Amygdala (tissue), 56 donors: ENCODE measurements at regions not wholly inside any gene's neighbourhood (a gene's known extent, or its start where the extent isn't known, plus 50 kb on each side); places are given as distances from the start of the nearest gene placed in this dataset.

Source experiments
- DNase-seq, 56 donors: peaks; one replicate each; lab custom pipeline; 2025; lab: John Stamatoyannopoulos, UW

- DNase-seq = no peak
These were observed 165.6 kb upstream of the SMAD3 start for GRCh38 chr15:66899555-66900350.

GRCh38 chr15:66900586-66901310 lies 164.7 kb upstream of the SMAD3 start:
- no peak for DNase-seq

GRCh38 chr15:66901336-66902100 lies 163.9 kb upstream of the SMAD3 start:
- no peak for DNase-seq

- no peak for DNase-seq
These were observed 160.2 kb upstream of the SMAD3 start for GRCh38 chr15:66905185-66905584.

GRCh38 chr15:66905954-66906353 lies 159.4 kb upstream of the SMAD3 start:
- DNase-seq = no peak

GRCh38 chr15:66906668-66907614 lies 158.5 kb upstream of the SMAD3 start:
- no peak for DNase-seq

- DNase-seq = peak in 40 of 56 donors; percentile 8 to 75 (median 33)
These were observed 157.3 kb upstream of the SMAD3 start for GRCh38 chr15:66907826-66908743.

GRCh38 chr15:66908744-66909095 lies 156.7 kb upstream of the SMAD3 start:
- DNase-seq = no peak

GRCh38 chr15:66909381-66909890 lies 156.0 kb upstream of the SMAD3 start:
- peak in 3 of 56 donors; percentile 22 to 34 (median 27) for DNase-seq

GRCh38 chr15:66911131-66911700 lies 154.2 kb upstream of the SMAD3 start:
- no peak for DNase-seq

GRCh38 chr15:66912001-66912400 lies 153.4 kb upstream of the SMAD3 start:
- peak in 2 of 56 donors; percentile 11 to 32 for DNase-seq

- peak in 1 of 56 donors; percentile 22 for DNase-seq
These were observed 153.0 kb upstream of the SMAD3 start for GRCh38 chr15:66912441-66912840.

GRCh38 chr15:66917904-66918448 lies 147.4 kb upstream of the SMAD3 start:
- no peak for DNase-seq

GRCh38 chr15:66919421-66919820 lies 146.0 kb upstream of the SMAD3 start:
- no peak for DNase-seq

- DNase-seq = peak in 10 of 56 donors; percentile 6 to 46 (median 18)
These were observed 144.0 kb upstream of the SMAD3 start for GRCh38 chr15:66921319-66921915.

- DNase-seq = no peak
These were observed 142.8 kb upstream of the SMAD3 start for GRCh38 chr15:66922608-66923007.

- DNase-seq = peak in 1 of 56 donors; percentile 22
These were observed 141.9 kb upstream of the SMAD3 start for GRCh38 chr15:66923438-66923881.
